CD4-positive, alpha-beta memory T cell (primary cell): ENCODE measurements at regions not wholly inside any gene's neighbourhood (a gene's known extent, or its start where the extent isn't known, plus 50 kb on each side); places are given as distances from the start of the nearest gene placed in this dataset.
"Not testable (repeated sequence)": the region's sequence is repeated elsewhere in the genome, so short reads cannot be mapped to it uniquely, and the experiment has no call there.

Experiments used
- CTCF ChIA-PET: fragments of 350-600 bp; sonication (Branson Sonifier 250); formaldehyde crosslinking; loops from one replicate; lab custom pipeline; 2021; ENCODE audit warnings: inconsistent platforms; ENCODE audit not compliant: partially characterized antibody; lab: Charles Lee
- POLR2A ChIA-PET: fragments of 350-600 bp; sonication (Branson Sonifier 250); formaldehyde crosslinking; loops from one replicate; lab custom pipeline; 2021; ENCODE audit not compliant: partially characterized antibody; lab: Charles Lee
- DNase-seq, 5 donors: peaks; one replicate each; pipeline versions ENCODE4 v3.0.0 to v3.0.0-alpha.2; 2020 to 2022; ENCODE audit warnings: mixed read lengths in 1 of 5
- H3K27ac ChIP-seq: one replicate; pipeline ENCODE4 v1.7.0; 2013; ENCODE audit warnings: low read depth, low read length
- H3K27me3 ChIP-seq: 2 replicates; pipeline ENCODE4 v1.7.0; 2013; ENCODE audit warnings: mild to moderate bottlenecking, low read length, moderate library complexity; ENCODE audit not compliant: insufficient read depth
- H3K36me3 ChIP-seq: 2 replicates; pipeline ENCODE4 v1.7.0; 2013; ENCODE audit warnings: mild to moderate bottlenecking, low read length, moderate library complexity; ENCODE audit not compliant: insufficient read depth
- H3K4me1 ChIP-seq: 2 replicates; pipeline ENCODE4 v1.7.0; 2013; ENCODE audit warnings: mild to moderate bottlenecking, low read length, moderate library complexity; ENCODE audit not compliant: insufficient read depth
- H3K4me3 ChIP-seq, 2 donors: one replicate each; pipeline ENCODE4 v1.7.0; 2013; ENCODE audit warnings: low read length in 2 of 2, mild to moderate bottlenecking in 1 of 2
- H3K9me3 ChIP-seq, 2 donors: one replicate each; pipeline ENCODE4 v1.7.0; 2013; ENCODE audit warnings: low read length in 2 of 2, control low read depth in 1 of 2; ENCODE audit not compliant: control insufficient read depth in 1 of 2
- H3K27ac Mint-ChIP-seq, 7 donors: one replicate each; pipeline ENCODE4 v1.8.0; 2020 to 2021; ENCODE audit warnings: mixed read lengths in 7 of 7, mild to moderate bottlenecking in 6 of 7, inconsistent platforms in 3 of 7, moderate library complexity in 3 of 7
- H3K27me3 Mint-ChIP-seq, 2 donors: one replicate each; pipeline ENCODE4 v1.8.0; 2020 to 2021; ENCODE audit warnings: mixed read lengths in 2 of 2
- H3K36me3 Mint-ChIP-seq, 2 donors: one replicate each; pipeline ENCODE4 v1.8.0; 2020 to 2021; ENCODE audit warnings: mixed read lengths in 2 of 2, inconsistent platforms in 1 of 2, mild to moderate bottlenecking in 1 of 2
- H3K4me1 Mint-ChIP-seq, 4 donors: one replicate each; pipeline ENCODE4 v1.8.0; 2020 to 2021; ENCODE audit warnings: mixed read lengths in 4 of 4, mild to moderate bottlenecking in 1 of 4
- H3K4me3 Mint-ChIP-seq, 8 donors: one replicate each; pipeline ENCODE4 v1.8.0; 2020 to 2021; ENCODE audit warnings: mixed read lengths in 8 of 8, mild to moderate bottlenecking in 7 of 8, moderate library complexity in 6 of 8, inconsistent platforms in 3 of 8
- H3K9me3 Mint-ChIP-seq, 8 donors: one replicate each; pipeline ENCODE4 v1.8.0; 2020 to 2021; ENCODE audit warnings: mixed read lengths in 8 of 8, mild to moderate bottlenecking in 5 of 8, inconsistent platforms in 3 of 8, moderate library complexity in 1 of 8
- intact Hi-C: fragments of 100-400 bp; cut with micrococcal nuclease; formaldehyde crosslinking; loops from one replicate; pipeline ENCODE4 v1.15.1; 2023

DNA sequence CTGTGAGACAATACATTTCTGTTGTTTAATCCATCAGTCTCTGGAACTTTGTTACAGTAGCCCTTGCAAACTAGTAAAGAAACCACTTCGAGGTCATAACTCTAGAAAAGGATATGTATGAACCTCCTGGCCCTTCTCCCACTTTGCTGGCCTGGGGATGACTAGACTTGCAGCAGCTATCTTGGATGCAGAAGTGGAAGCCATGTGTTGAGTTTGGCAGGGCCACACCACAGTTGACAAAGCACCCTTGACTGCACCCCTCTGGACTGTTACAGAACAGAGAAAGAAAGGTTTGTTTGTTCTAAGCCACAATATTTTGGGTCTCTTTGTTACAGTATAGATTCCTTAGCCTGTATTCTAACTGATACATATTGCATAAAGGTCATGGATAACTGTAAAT, 183.2 kb upstream of the TAS2R1 start:
- Histone ChIP-seq H3K36me3 (no peaks in the 10 kb centered on the region), H3K9me3 (no peaks in the 10 kb centered on the region), H3K27me3 (no peaks in the 10 kb centered on the region), H3K4me1 (no peaks in the 10 kb centered on the region), H3K27ac (no peak overlapping the region), H3K4me3 (no peak overlapping the region)
- Mint-ChIP-seq H3K4me1 (no peaks in the 10 kb centered on the region), H3K36me3 (no peaks in the 10 kb centered on the region), H3K4me3 (no peak overlapping the region), H3K27me3 (no peaks in the 10 kb centered on the region), H3K27ac (no peak overlapping the region), H3K9me3 (peaks cover 0 to 17% (median 5%) of the 10 kb centered on the region in 8 donors)
- POLR2A ChIA-PET = no interaction called here
- CTCF ChIA-PET = no interaction called here
- intact Hi-C loops = no loop called here
- no peak for DNase-seq

- H3K36me3 ChIP-seq, H3K27ac ChIP-seq, H3K27ac Mint-ChIP-seq, H3K9me3 ChIP-seq, DNase-seq, intact Hi-C loops, H3K4me1 Mint-ChIP-seq, POLR2A ChIA-PET, H3K4me3 ChIP-seq, H3K27me3 Mint-ChIP-seq, H3K4me3 Mint-ChIP-seq, H3K36me3 Mint-ChIP-seq, H3K27me3 ChIP-seq, CTCF ChIA-PET, H3K4me1 ChIP-seq: not testable (repeated sequence)
- peaks cover 0 to 22% (median 13%) of the 10 kb centered on the region in 8 donors for H3K9me3 Mint-ChIP-seq
These were observed 177.2 kb upstream of the TAS2R1 start for GRCh38 chr5:9807366-9807765.

GRCh38 chr5:9801908-9802307, 171.8 kb upstream of the TAS2R1 start:
- no peaks in the 10 kb centered on the region for H3K4me1 ChIP-seq
- ChIA-PET POLR2A (no interaction called here), CTCF (no interaction called here)
- H3K4me1 Mint-ChIP-seq = no peaks in the 10 kb centered on the region
- H3K27ac ChIP-seq = no peak overlapping the region
- no peak overlapping the region for H3K4me3 Mint-ChIP-seq
- no peaks in the 10 kb centered on the region for H3K36me3 Mint-ChIP-seq
- no peak overlapping the region for H3K4me3 ChIP-seq
- no peaks in the 10 kb centered on the region for H3K36me3 ChIP-seq
- no peaks in the 10 kb centered on the region for H3K27me3 ChIP-seq
- no peaks in the 10 kb centered on the region for H3K9me3 ChIP-seq
- DNase-seq = no peak
- no peak overlapping the region for H3K27ac Mint-ChIP-seq
- intact Hi-C loops = no loop called here
- H3K9me3 Mint-ChIP-seq = peaks cover 0 to 13% (median 3%) of the 10 kb centered on the region in 8 donors
- no peaks in the 10 kb centered on the region for H3K27me3 Mint-ChIP-seq

GRCh38 chr5:9799606-9800005, 169.5 kb upstream of the TAS2R1 start:
- CTCF ChIA-PET = no interaction called here
- H3K9me3 Mint-ChIP-seq = peaks cover 0 to 13% (median under 1%) of the 10 kb centered on the region in 8 donors
- H3K27ac Mint-ChIP-seq = no peak overlapping the region
- no peak for DNase-seq
- H3K36me3 ChIP-seq = no peaks in the 10 kb centered on the region
- H3K4me1 Mint-ChIP-seq = no peaks in the 10 kb centered on the region
- POLR2A ChIA-PET = no interaction called here
- H3K27ac ChIP-seq = no peak overlapping the region
- no peaks in the 10 kb centered on the region for H3K36me3 Mint-ChIP-seq
- H3K27me3 ChIP-seq = no peaks in the 10 kb centered on the region
- no peaks in the 10 kb centered on the region for H3K9me3 ChIP-seq
- H3K27me3 Mint-ChIP-seq = no peaks in the 10 kb centered on the region
- H3K4me1 ChIP-seq = no peaks in the 10 kb centered on the region
- intact Hi-C loops = no loop called here
- no peak overlapping the region for H3K4me3 Mint-ChIP-seq
- H3K4me3 ChIP-seq = no peak overlapping the region

DNA sequence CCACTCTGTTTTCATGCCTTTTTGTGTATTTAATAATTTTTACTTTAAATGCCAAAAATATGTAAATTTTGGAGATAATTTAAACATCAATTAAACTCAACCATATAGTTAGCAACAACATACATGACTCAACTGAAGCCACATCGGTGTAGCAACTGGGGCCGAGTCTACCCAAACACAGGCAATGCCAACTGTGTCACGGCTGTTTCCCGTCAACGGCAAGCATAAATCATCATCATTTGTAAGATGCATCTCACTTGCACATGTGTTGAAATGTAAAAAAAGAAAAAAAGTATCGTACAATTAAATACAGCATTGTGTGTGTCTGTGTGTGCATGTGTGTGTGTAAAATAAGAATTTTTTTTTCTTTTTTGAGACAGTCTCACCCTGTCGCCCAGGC, 160.1 kb upstream of the TAS2R1 start:
- H3K27ac Mint-ChIP-seq = no peak overlapping the region
- H3K36me3 Mint-ChIP-seq = no peaks in the 10 kb centered on the region

GRCh38 chr5:9789777-9790176, 159.6 kb upstream of the TAS2R1 start:
- Mint-ChIP-seq H3K4me3 (no peak overlapping the region), H3K27me3 (no peaks in the 10 kb centered on the region), H3K9me3 (peaks cover 0 to 2% (median 0%) of the 10 kb centered on the region in 8 donors), H3K27ac (no peak overlapping the region), H3K4me1 (no peaks in the 10 kb centered on the region), H3K36me3 (no peaks in the 10 kb centered on the region)
- Histone ChIP-seq H3K9me3 (no peaks in the 10 kb centered on the region), H3K36me3 (no peaks in the 10 kb centered on the region), H3K27ac (no peak overlapping the region), H3K4me1 (no peaks in the 10 kb centered on the region), H3K27me3 (no peaks in the 10 kb centered on the region), H3K4me3 (no peak overlapping the region)
- no peak for DNase-seq
- ChIA-PET POLR2A (no interaction called here), CTCF (no interaction called here)
- intact Hi-C loops = no loop called here

More for the DNA sequence above, 160.1 kb upstream of the TAS2R1 start:
- ChIA-PET CTCF (no interaction called here), POLR2A (no interaction called here)
- no peaks in the 10 kb centered on the region for H3K27me3 ChIP-seq
- no peaks in the 10 kb centered on the region for H3K27me3 Mint-ChIP-seq
- intact Hi-C loops = no loop called here
- no peak for DNase-seq
- H3K36me3 ChIP-seq = no peaks in the 10 kb centered on the region
- no peak overlapping the region for H3K4me3 Mint-ChIP-seq
- H3K27ac ChIP-seq = no peak overlapping the region
- H3K9me3 ChIP-seq = no peaks in the 10 kb centered on the region
- H3K4me1 Mint-ChIP-seq = no peaks in the 10 kb centered on the region
- H3K4me3 ChIP-seq = no peak overlapping the region
- peaks cover 0 to 2% (median 0%) of the 10 kb centered on the region in 8 donors for H3K9me3 Mint-ChIP-seq
- H3K4me1 ChIP-seq = no peaks in the 10 kb centered on the region

DNA sequence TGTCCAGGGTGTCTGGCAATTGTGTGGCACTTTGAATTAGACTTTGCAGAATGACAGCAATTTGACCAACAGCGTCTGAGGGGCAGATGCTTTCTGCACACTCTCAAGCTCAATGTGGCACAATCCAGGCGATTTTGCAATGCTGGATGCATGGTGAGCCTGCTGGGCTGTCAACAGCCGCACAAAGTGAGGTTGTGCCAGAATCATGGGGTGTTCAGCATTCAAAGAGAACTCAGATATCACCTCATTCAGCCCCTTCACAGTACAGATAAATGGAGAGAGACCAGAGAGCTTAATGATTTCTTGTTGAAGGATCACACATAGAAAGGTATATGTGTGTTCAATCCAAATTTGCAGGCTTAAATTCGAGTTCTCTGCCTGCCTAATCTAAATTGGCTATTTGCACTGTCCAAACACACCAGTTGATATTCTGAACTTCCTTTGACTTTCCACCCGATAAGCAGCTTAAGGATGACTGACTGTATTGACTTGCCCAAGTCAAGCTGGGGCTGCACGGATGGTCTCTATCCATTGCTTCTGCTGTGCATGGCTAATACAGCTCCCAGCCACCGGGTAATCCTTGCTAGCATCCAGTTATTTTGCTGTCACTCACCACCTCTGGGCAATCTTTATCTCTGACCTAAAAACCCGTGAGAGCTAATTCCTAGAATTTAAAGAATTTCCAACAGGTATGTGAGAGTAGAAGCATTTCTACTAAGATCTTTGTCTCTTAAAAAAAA, 157.9 kb upstream of the TAS2R1 start:
- no peaks in the 10 kb centered on the region for H3K4me1 ChIP-seq
- ChIA-PET POLR2A (no interaction called here), CTCF (no interaction called here)
- H3K9me3 ChIP-seq = no peaks in the 10 kb centered on the region
- peaks cover 0 to 2% of the 10 kb centered on the region in 2 donors for H3K27me3 Mint-ChIP-seq
- H3K4me3 ChIP-seq = no peak overlapping the region
- no peaks in the 10 kb centered on the region for H3K36me3 Mint-ChIP-seq
- intact Hi-C loops = no loop called here
- H3K27ac ChIP-seq = no peak overlapping the region
- no peaks in the 10 kb centered on the region for H3K27me3 ChIP-seq
- no peak overlapping the region for H3K4me3 Mint-ChIP-seq
- H3K9me3 Mint-ChIP-seq = peaks cover 0 to 4% (median 0%) of the 10 kb centered on the region in 8 donors
- H3K27ac Mint-ChIP-seq = no peak overlapping the region
- no peaks in the 10 kb centered on the region for H3K4me1 Mint-ChIP-seq
- DNase-seq = no peak
- no peaks in the 10 kb centered on the region for H3K36me3 ChIP-seq
